ENCODE measurements at regions not wholly inside any gene's neighbourhood (a gene's known extent, or its start where the extent isn't known, plus 50 kb on each side); places are given as distances from the start of the nearest gene placed in this dataset.

GRCh38 chr2:43032213-43033015, 194.0 kb downstream of the ZFP36L2 start:
- no peak for DNase-seq (ENCODE audit: low spot score)

- DNase-seq (ENCODE audit: low spot score) = no peak
These were observed 194.8 kb downstream of the ZFP36L2 start for GRCh38 chr2:43031471-43032212.

- no peak for DNase-seq (ENCODE audit: low spot score)
These were observed 195.7 kb downstream of the ZFP36L2 start for GRCh38 chr2:43030551-43031307.

- DNase-seq (ENCODE audit: low spot score) = no peak
These were observed 197.2 kb downstream of the ZFP36L2 start for GRCh38 chr2:43029186-43029585.

GRCh38 chr2:43028188-43028587, 198.2 kb downstream of the ZFP36L2 start:
- DNase-seq (ENCODE audit: low spot score) = no peak

GRCh38 chr2:43027097-43027873, 199.1 kb downstream of the ZFP36L2 start:
- no peak for DNase-seq (ENCODE audit: low spot score)

GRCh38 chr2:43026426-43027096, 199.8 kb downstream of the ZFP36L2 start:
- no peak for DNase-seq (ENCODE audit: low spot score)

GRCh38 chr2:43025709-43026295, 200.6 kb downstream of the ZFP36L2 start:
- DNase-seq (ENCODE audit: low spot score) = no peak

GRCh38 chr2:43024515-43025011, 201.8 kb downstream of the ZFP36L2 start:
- DNase-seq (ENCODE audit: low spot score) = no peak

- no peak for DNase-seq (ENCODE audit: low spot score)
These were observed 202.5 kb downstream of the ZFP36L2 start for GRCh38 chr2:43023791-43024514.

- DNase-seq (ENCODE audit: low spot score) = no peak
These were observed 203.5 kb downstream of the ZFP36L2 start for GRCh38 chr2:43022896-43023295.

- DNase-seq (ENCODE audit: low spot score) = no peak
These were observed 204.5 kb downstream of the ZFP36L2 start for GRCh38 chr2:43021791-43022509.

GRCh38 chr2:43020990-43021669, 205.3 kb downstream of the ZFP36L2 start:
- DNase-seq (ENCODE audit: low spot score) = no peak

GRCh38 chr2:43020296-43020695, 206.1 kb downstream of the ZFP36L2 start:
- DNase-seq (ENCODE audit: low spot score) = no peak

- no peak for DNase-seq (ENCODE audit: low spot score)
These were observed 206.7 kb downstream of the ZFP36L2 start for GRCh38 chr2:43019536-43020183.

GRCh38 chr2:43019025-43019367, 207.4 kb downstream of the ZFP36L2 start:
- no peak for DNase-seq (ENCODE audit: low spot score)

GRCh38 chr2:43018179-43019024, 208.0 kb downstream of the ZFP36L2 start:
- DNase-seq (ENCODE audit: low spot score) = no peak

Data from RKO (cell line).